ENCODE measurements at regions not wholly inside any gene's neighbourhood (a gene's known extent, or its start where the extent isn't known, plus 50 kb on each side); places are given as distances from the start of the nearest gene placed in this dataset.
"Not testable (repeated sequence)": the region's sequence is repeated elsewhere in the genome, so short reads cannot be mapped to it uniquely, and the experiment has no call there.

DNA sequence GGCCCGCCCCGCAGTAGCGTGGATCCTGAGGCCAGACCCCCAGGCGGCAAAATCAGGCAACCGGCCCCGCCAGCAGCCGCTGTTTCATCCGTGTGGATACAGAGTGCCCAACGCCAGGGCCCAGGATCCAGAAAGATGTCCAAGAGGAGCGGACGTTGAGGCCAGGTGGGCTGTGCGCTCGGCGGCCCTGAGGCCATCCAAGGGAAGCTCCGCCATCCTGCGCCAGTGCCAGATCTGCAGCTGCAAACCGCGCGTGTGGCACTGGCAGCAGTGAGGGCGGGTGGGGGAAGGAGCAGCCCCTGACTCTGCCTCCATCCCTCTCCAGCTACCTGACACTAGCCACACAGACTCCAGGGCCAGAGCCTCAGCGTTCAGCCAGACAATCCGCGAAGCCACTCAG lies 668.2 kb downstream of the SPATA31A6 start:
- not testable (repeated sequence) for TF ChIP-seq CTCF, POLR2A (IDR thresholded peaks at IDR 0.05)

Data from right lobe of liver (tissue), 4 donors.